ENCODE measurements at regions not wholly inside any gene's neighbourhood (a gene's known extent, or its start where the extent isn't known, plus 50 kb on each side); places are given as distances from the start of the nearest gene placed in this dataset.

DNA sequence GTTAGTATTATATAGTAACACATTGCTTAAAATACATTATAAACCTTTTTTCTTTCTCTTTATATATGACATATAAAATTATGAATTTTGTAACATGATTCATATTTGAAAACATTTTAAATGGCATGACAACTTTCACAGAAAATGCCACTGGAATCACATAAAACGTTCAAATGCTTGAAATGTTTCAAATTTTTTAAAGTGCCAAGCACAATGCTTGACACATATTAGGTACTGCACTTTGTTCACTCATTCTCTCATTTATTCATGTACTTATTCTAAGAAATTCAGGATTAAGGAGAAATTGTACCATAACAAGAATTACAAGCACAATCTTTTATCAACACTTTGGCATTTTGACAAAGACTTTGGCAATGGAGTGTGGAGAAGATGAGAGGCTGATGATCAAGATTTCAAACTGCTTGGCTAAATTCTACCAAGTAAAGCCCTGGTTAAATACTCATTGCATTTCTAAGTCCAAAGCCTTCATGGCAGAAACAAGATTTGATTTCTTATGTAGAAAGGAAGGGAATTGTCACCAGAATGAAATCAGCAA, 232.2 kb downstream of the C12orf50 start:
- TF ChIP-seq, protein P1, sequence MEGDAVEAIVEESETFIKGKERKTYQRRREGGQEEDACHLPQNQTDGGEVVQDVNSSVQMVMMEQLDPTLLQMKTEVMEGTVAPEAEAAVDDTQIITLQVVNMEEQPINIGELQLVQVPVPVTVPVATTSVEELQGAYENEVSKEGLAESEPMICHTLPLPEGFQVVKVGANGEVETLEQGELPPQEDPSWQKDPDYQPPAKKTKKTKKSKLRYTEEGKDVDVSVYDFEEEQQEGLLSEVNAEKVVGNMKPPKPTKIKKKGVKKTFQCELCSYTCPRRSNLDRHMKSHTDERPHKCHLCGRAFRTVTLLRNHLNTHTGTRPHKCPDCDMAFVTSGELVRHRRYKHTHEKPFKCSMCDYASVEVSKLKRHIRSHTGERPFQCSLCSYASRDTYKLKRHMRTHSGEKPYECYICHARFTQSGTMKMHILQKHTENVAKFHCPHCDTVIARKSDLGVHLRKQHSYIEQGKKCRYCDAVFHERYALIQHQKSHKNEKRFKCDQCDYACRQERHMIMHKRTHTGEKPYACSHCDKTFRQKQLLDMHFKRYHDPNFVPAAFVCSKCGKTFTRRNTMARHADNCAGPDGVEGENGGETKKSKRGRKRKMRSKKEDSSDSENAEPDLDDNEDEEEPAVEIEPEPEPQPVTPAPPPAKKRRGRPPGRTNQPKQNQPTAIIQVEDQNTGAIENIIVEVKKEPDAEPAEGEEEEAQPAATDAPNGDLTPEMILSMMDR (IDR thresholded peaks at IDR 0.05), result no peak
- TF ChIP-seq POLR2A (IDR thresholded peaks at IDR 0.05), result no peak
